ENCODE measurements at regions not wholly inside any gene's neighbourhood (a gene's known extent, or its start where the extent isn't known, plus 50 kb on each side); places are given as distances from the start of the nearest gene placed in this dataset.

- Mint-ChIP-seq H3K4me3 (no peak overlapping the region), H3K9me3 (peaks cover 9% of the 10 kb centered on the region), H3K27me3 (ENCODE audit: low read depth) (no peaks in the 10 kb centered on the region), H3K4me1 (no peaks in the 10 kb centered on the region), H3K27ac (no peak overlapping the region), H3K36me3 (ENCODE audit: low read depth) (no peaks in the 10 kb centered on the region)
- no peak for TF ChIP-seq CTCF (IDR thresholded peaks at IDR 0.05; ENCODE audit: unreplicated experiment in 3 of 3)
Measured at GRCh38 chr6:68296126-68296525, 339.0 kb upstream of the ADGRB3 start.

GRCh38 chr6:68282646-68283045 lies 352.4 kb upstream of the ADGRB3 start:
- Mint-ChIP-seq H3K4me3 (no peak overlapping the region), H3K4me1 (no peaks in the 10 kb centered on the region), H3K36me3 (ENCODE audit: low read depth) (no peaks in the 10 kb centered on the region), H3K27me3 (ENCODE audit: low read depth) (peaks cover 3% of the 10 kb centered on the region), H3K9me3 (peaks cover 15% of the 10 kb centered on the region), H3K27ac (no peak overlapping the region)
- no peak for TF ChIP-seq CTCF (IDR thresholded peaks at IDR 0.05; ENCODE audit: unreplicated experiment in 3 of 3)

- no peaks in the 10 kb centered on the region for H3K36me3 Mint-ChIP-seq (ENCODE audit: low read depth)
Measured at GRCh38 chr6:68279793-68280557, 355.1 kb upstream of the ADGRB3 start.

GRCh38 chr6:68273297-68273696 lies 361.8 kb upstream of the ADGRB3 start:
- Mint-ChIP-seq H3K27me3 (ENCODE audit: low read depth) (no peaks in the 10 kb centered on the region), H3K4me1 (no peaks in the 10 kb centered on the region), H3K27ac (no peak overlapping the region), H3K9me3 (no peaks in the 10 kb centered on the region), H3K4me3 (no peak overlapping the region), H3K36me3 (ENCODE audit: low read depth) (no peaks in the 10 kb centered on the region)
- TF ChIP-seq CTCF (IDR thresholded peaks at IDR 0.05; ENCODE audit: unreplicated experiment in 3 of 3) = no peak

More at GRCh38 chr6:68279793-68280557, 355.1 kb upstream of the ADGRB3 start:
- H3K27me3 Mint-ChIP-seq (ENCODE audit: low read depth) = peaks cover 3% of the 10 kb centered on the region
- H3K4me1 Mint-ChIP-seq = no peaks in the 10 kb centered on the region
- no peak overlapping the region for H3K4me3 Mint-ChIP-seq
- peaks cover 8% of the 10 kb centered on the region for H3K9me3 Mint-ChIP-seq
- TF ChIP-seq CTCF (IDR thresholded peaks at IDR 0.05; ENCODE audit: unreplicated experiment in 3 of 3) = no peak
- no peak overlapping the region for H3K27ac Mint-ChIP-seq

GRCh38 chr6:68256391-68256790 lies 378.7 kb upstream of the ADGRB3 start:
- no peak for TF ChIP-seq CTCF (IDR thresholded peaks at IDR 0.05; ENCODE audit: unreplicated experiment in 3 of 3)
- Mint-ChIP-seq H3K4me3 (no peak overlapping the region), H3K9me3 (peaks cover 25% of the 10 kb centered on the region), H3K36me3 (ENCODE audit: low read depth) (no peaks in the 10 kb centered on the region), H3K27ac (no peak overlapping the region), H3K4me1 (no peaks in the 10 kb centered on the region), H3K27me3 (ENCODE audit: low read depth) (no peaks in the 10 kb centered on the region)

- Mint-ChIP-seq H3K4me1 (no peaks in the 10 kb centered on the region), H3K36me3 (ENCODE audit: low read depth) (no peaks in the 10 kb centered on the region), H3K4me3 (no peak overlapping the region), H3K9me3 (peaks cover 18% of the 10 kb centered on the region), H3K27me3 (ENCODE audit: low read depth) (no peaks in the 10 kb centered on the region), H3K27ac (no peak overlapping the region)
- TF ChIP-seq CTCF (IDR thresholded peaks at IDR 0.05; ENCODE audit: unreplicated experiment in 3 of 3) = no peak
Measured at GRCh38 chr6:68252632-68253031, 382.4 kb upstream of the ADGRB3 start.

All from nephron (organoid).